Endothelial cell of umbilical vein (primary cell): ENCODE measurements at regions not wholly inside any gene's neighbourhood (a gene's known extent, or its start where the extent isn't known, plus 50 kb on each side); places are given as distances from the start of the nearest gene placed in this dataset.

ENCODE experiments used
- BruUV-seq: library from RNA; stranded (reverse); fragments of 400-500 nt; replicated peaks from 2 replicates; lab custom pipeline; 2021; lab: Mats Ljungman, UMichigan
- CTCF ChIA-PET: fragments of 300-600, 350-600 bp; sonication (Branson Sonifier 250); formaldehyde crosslinking; loops from one replicate; lab custom pipeline; 2021; ENCODE audit warnings: antibody characterized with exemption, inconsistent platforms; lab: Charles Lee
- POLR2A ChIA-PET: fragments of 300-600, 350-600 bp; sonication (Branson Sonifier 250); formaldehyde crosslinking; loops from one replicate; lab custom pipeline; 2021; ENCODE audit warnings: antibody characterized with exemption, inconsistent platforms; lab: Charles Lee
- DNase-seq: peaks from one replicate; pipeline ENCODE4 v3.0.0-alpha.2; 2011; ENCODE audit warnings: low read depth, low spot score
- FAIRE-seq: peaks from 2 replicates; lab custom pipeline; 2011; peaks lifted over from hg19 to GRCh38; lab: Jason Lieb, UNC
- H2AFZ ChIP-seq: 2 replicates; pipeline ENCODE4 v1.6.0; 2012; ENCODE audit warnings: low read depth, low read length, control low read depth, inconsistent platforms
- H3K27ac ChIP-seq: 2 replicates; pipeline ENCODE4 v1.5.1; 2011; ENCODE audit warnings: low read depth, mild to moderate bottlenecking, control low read depth, low read length, moderate library complexity; ENCODE audit not compliant: insufficient read depth
- H3K27me3 ChIP-seq, 2 experiments: 2 replicates each; pipeline versions ENCODE4 v1.6.0 to v1.6.1; 2011; ENCODE audit warnings: low read length in 2 of 2, mixed read lengths in 1 of 2; ENCODE audit not compliant: control insufficient read depth in 2 of 2, insufficient read depth in 2 of 2
- H3K36me3 ChIP-seq, 2 experiments: 2 replicates in 1 of 2; 3 replicates in 1 of 2; pipeline ENCODE4 v1.5.1; 2011; ENCODE audit warnings: low read length in 2 of 2, mild to moderate bottlenecking in 1 of 2, moderate library complexity in 1 of 2; ENCODE audit not compliant: control insufficient read depth in 2 of 2, insufficient read depth in 2 of 2; ENCODE audit errors: extremely low read depth in 1 of 2
- H3K4me1 ChIP-seq: 3 replicates; pipeline ENCODE4 v1.5.1; 2011; ENCODE audit warnings: mild to moderate bottlenecking, low read length; ENCODE audit not compliant: control insufficient read depth, insufficient read depth; ENCODE audit errors: extremely low read depth
- H3K4me2 ChIP-seq: 2 replicates; pipeline ENCODE4 v1.6.1; 2011; ENCODE audit warnings: low read length, control low read depth, mixed read lengths; ENCODE audit not compliant: insufficient read depth
- H3K4me3 ChIP-seq, 3 experiments: fragments of 200-600 bp in 1 of 3; sonication (generic), shearing (Covaris generic) in 1 of 3; replicated peaks in 1 of 3; 2 replicates each; pipeline ENCODE4 v1.5.1; 2011 to 2016; ENCODE audit warnings: control low read depth in 3 of 3, low read length in 3 of 3, mild to moderate bottlenecking in 2 of 3, inconsistent platforms in 1 of 3, low read depth in 1 of 3, moderate library complexity in 1 of 3; ENCODE audit not compliant: insufficient read depth in 1 of 3
- H3K79me2 ChIP-seq: 2 replicates; pipeline ENCODE4 v1.6.0; 2012; ENCODE audit warnings: low read length, inconsistent platforms; ENCODE audit not compliant: control insufficient read depth, insufficient read depth
- H3K9ac ChIP-seq: replicated peaks from 2 replicates; pipeline ENCODE3; 2011; ENCODE audit warnings: low read length, control low read depth; ENCODE audit not compliant: insufficient read depth; ENCODE audit errors: extremely low read depth
- H3K9me1 ChIP-seq: replicated peaks from 3 replicates; pipeline ENCODE4 v1.6.0; 2011; ENCODE audit warnings: mild to moderate bottlenecking, low read length; ENCODE audit not compliant: control insufficient read depth, insufficient read depth; ENCODE audit errors: extremely low read depth
- H3K9me3 ChIP-seq: replicated peaks from 2 replicates; pipeline ENCODE4 v1.5.1; 2012; ENCODE audit warnings: low read length, inconsistent platforms; ENCODE audit not compliant: control insufficient read depth, insufficient read depth
- H4K20me1 ChIP-seq: replicated peaks from 2 replicates; pipeline ENCODE3; 2011; ENCODE audit warnings: mild to moderate bottlenecking, low read length; ENCODE audit not compliant: control insufficient read depth, insufficient read depth; ENCODE audit errors: extremely low read depth
- EZH2 ChIP-seq: IDR thresholded peaks from 2 replicates; pipeline ENCODE4 v1.6.1; 2012; ENCODE audit warnings: borderline replicate concordance, low read depth, mild to moderate bottlenecking, moderate library complexity, low read length, inconsistent platforms; ENCODE audit not compliant: severe bottlenecking
- FOS ChIP-seq: IDR thresholded peaks from 2 replicates; pipeline ENCODE4 v1.6.1; 2011; ENCODE audit warnings: mild to moderate bottlenecking, low read length, moderate library complexity, borderline replicate concordance; ENCODE audit not compliant: insufficient read depth
- GATA2 ChIP-seq: IDR thresholded peaks from 2 replicates; pipeline ENCODE4 v1.7.0; 2011; ENCODE audit warnings: low read depth, mild to moderate bottlenecking, moderate library complexity, mixed read lengths, low read length; ENCODE audit not compliant: insufficient read length, insufficient read depth
- JUN ChIP-seq: IDR thresholded peaks from 2 replicates; pipeline ENCODE4 v1.6.1; 2011; ENCODE audit warnings: borderline replicate concordance, low read depth; ENCODE audit not compliant: insufficient read length, insufficient read depth
- MYC ChIP-seq: IDR thresholded peaks from one replicate; pipeline ENCODE4 v1.6.1; 2011; ENCODE audit warnings: mild to moderate bottlenecking, low read depth, low read length
- POLR2A ChIP-seq: IDR thresholded peaks from 2 replicates; pipeline ENCODE4 v1.6.1; 2012; ENCODE audit warnings: low read depth, mild to moderate bottlenecking, control low read depth, low read length
- POLR2AphosphoS5 ChIP-seq: IDR thresholded peaks from 2 replicates; pipeline ENCODE4 v1.6.1; 2012; ENCODE audit warnings: low read depth, mild to moderate bottlenecking, control low read depth, low read length, moderate library complexity; ENCODE audit not compliant: insufficient read depth
- dilution Hi-C: fragments of 300-500 bp; cut with MboI; formaldehyde crosslinking; loops from one replicate; pipeline ENCODE4 v1.15.0; 2019; ENCODE audit warnings: low sequenced_read_pairs; ENCODE audit not compliant: extremely low pct_ligation_motif_present
- intact Hi-C: fragments of 100-400 bp; cut with micrococcal nuclease; formaldehyde crosslinking; loops from one replicate; pipeline ENCODE4 v1.10.0; 2022
- TF ChIP-seq, protein P1 (sequence below): IDR thresholded peaks from 2 replicates; pipeline ENCODE4 v1.6.1; 2011; ENCODE audit not compliant: insufficient read depth, insufficient read length
- TF ChIP-seq, protein P2 (sequence below), 2 donors: IDR thresholded peaks; 1 replicate in 1 of 2; 2 replicates in 1 of 2; pipeline ENCODE4 v1.5.1; 2011; ENCODE audit warnings: low read length in 2 of 2, mild to moderate bottlenecking in 2 of 2, moderate library complexity in 2 of 2, control low read depth in 1 of 2, inconsistent platforms in 1 of 2, low read depth in 1 of 2; ENCODE audit not compliant: insufficient read depth in 1 of 2; ENCODE audit errors: extremely low read depth in 1 of 2

DNA sequence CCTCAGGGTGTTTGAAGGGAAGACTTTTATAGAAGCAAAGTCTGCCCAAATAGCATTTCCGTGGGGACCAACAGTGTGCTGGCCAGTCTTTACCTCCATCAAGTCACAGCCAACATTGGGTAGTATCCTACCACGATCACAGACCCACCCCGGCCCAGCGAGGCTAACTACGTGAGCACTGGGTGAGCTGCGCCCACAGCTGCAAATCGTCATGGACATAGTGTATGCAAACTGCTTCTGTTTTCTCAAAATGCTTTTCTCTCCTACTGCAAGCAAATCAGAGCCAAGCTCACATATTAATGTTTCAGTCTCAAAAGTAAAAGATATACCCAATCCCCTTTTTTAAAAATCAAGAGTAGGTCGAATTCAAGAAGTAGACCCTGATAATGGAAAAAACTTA, 592.8 kb upstream of the CDH4 start:
- no TSS peak for BruUV-seq
- DNase-seq (no peak), FAIRE-seq (no peak)
- Histone ChIP-seq H3K9me3 (peaks cover 11% of the 10 kb centered on the region), H4K20me1 (no peaks in the 10 kb centered on the region), H3K4me1 (no peaks in the 10 kb centered on the region), H2AFZ (no peak overlapping the region), H3K9ac (no peak overlapping the region), H3K9me1 (no peaks in the 10 kb centered on the region), H3K4me3 (no peak overlapping the region), H3K27me3 (no peaks in the 10 kb centered on the region), H3K36me3 (no peaks in the 10 kb centered on the region), H3K79me2 (no peaks in the 10 kb centered on the region), H3K4me2 (no peak overlapping the region), H3K27ac (no peak overlapping the region)
- no peak for TF ChIP-seq GATA2
- TF ChIP-seq POLR2AphosphoS5: no peak
- TF ChIP-seq, protein P1, sequence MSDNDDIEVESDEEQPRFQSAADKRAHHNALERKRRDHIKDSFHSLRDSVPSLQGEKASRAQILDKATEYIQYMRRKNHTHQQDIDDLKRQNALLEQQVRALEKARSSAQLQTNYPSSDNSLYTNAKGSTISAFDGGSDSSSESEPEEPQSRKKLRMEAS: no peak
- no peak for TF ChIP-seq POLR2A
- TF ChIP-seq MYC: no peak
- no peak for TF ChIP-seq FOS
- dilution Hi-C loops (no loop called here), intact Hi-C loops (no loop called here)
- POLR2A ChIA-PET: no interaction called here
- CTCF ChIA-PET: no interaction called here

DNA sequence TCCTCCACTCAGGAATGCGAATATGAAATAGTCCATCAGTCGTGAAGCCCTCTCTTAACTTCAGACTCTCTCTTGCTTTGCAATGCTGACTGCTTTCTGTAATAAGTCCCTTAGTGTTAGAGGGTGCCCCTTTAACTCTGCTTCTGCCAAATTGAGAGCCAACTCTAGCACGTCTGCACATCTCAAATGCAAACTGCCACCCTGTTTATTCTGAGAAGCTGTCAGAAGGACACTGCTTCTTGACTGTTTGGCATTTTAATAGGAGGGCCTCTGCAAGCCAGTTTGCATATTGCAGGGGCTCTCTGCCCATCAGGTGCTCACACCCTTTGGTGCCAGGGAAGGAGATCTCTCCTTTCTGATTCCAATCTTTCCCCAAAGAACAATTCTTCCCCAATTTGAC, 589.8 kb upstream of the CDH4 start:
- Histone ChIP-seq H4K20me1 (no peaks in the 10 kb centered on the region), H3K4me1 (no peaks in the 10 kb centered on the region), H3K9ac (no peak overlapping the region), H3K4me3 (no peak overlapping the region), H3K9me3 (peaks cover 5% of the 10 kb centered on the region), H3K27me3 (no peaks in the 10 kb centered on the region), H3K4me2 (no peak overlapping the region), H3K27ac (no peak overlapping the region), H3K36me3 (no peaks in the 10 kb centered on the region), H3K79me2 (no peaks in the 10 kb centered on the region), H2AFZ (no peak overlapping the region), H3K9me1 (no peaks in the 10 kb centered on the region)
- no TSS peak for BruUV-seq
- no peak for TF ChIP-seq POLR2A
- TF ChIP-seq, protein P2, sequence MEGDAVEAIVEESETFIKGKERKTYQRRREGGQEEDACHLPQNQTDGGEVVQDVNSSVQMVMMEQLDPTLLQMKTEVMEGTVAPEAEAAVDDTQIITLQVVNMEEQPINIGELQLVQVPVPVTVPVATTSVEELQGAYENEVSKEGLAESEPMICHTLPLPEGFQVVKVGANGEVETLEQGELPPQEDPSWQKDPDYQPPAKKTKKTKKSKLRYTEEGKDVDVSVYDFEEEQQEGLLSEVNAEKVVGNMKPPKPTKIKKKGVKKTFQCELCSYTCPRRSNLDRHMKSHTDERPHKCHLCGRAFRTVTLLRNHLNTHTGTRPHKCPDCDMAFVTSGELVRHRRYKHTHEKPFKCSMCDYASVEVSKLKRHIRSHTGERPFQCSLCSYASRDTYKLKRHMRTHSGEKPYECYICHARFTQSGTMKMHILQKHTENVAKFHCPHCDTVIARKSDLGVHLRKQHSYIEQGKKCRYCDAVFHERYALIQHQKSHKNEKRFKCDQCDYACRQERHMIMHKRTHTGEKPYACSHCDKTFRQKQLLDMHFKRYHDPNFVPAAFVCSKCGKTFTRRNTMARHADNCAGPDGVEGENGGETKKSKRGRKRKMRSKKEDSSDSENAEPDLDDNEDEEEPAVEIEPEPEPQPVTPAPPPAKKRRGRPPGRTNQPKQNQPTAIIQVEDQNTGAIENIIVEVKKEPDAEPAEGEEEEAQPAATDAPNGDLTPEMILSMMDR (IDR thresholded peaks at IDR 0.05; ENCODE audit: extremely low read depth in 1 of 2, insufficient read depth in 1 of 2, low read depth in 1 of 2, low read length in 2 of 2): no peak
- TF ChIP-seq, protein P1: no peak
- no peak for TF ChIP-seq MYC
- no peak for TF ChIP-seq GATA2
- TF ChIP-seq JUN: no peak
- TF ChIP-seq FOS: no peak
- no peak for TF ChIP-seq POLR2AphosphoS5
- TF ChIP-seq EZH2: no peak
- dilution Hi-C loops: no loop called here
- ChIA-PET CTCF (no interaction called here), POLR2A (no interaction called here)
- FAIRE-seq: no peak
- DNase-seq: no peak
- intact Hi-C loops: no loop called here
